ENCODE measurements at regions not wholly inside any gene's neighbourhood (a gene's known extent, or its start where the extent isn't known, plus 50 kb on each side); places are given as distances from the start of the nearest gene placed in this dataset.

GRCh38 chr6:3534599-3534998 is 77.7 kb upstream of the SLC22A23 start:
- Histone ChIP-seq H2AFZ (no peak overlapping the region), H3K36me3 (ENCODE audit: insufficient read depth) (no peaks in the 10 kb centered on the region), H3K9me2 (ENCODE audit: insufficient read depth) (no peaks in the 10 kb centered on the region), H4K20me1 (replicated peaks; ENCODE audit: insufficient read depth) (no peaks in the 10 kb centered on the region), H3K27ac (ENCODE audit: low read depth) (no peak overlapping the region), H3K4me3 (no peak overlapping the region), H3K79me2 (replicated peaks; ENCODE audit: insufficient read depth) (no peaks in the 10 kb centered on the region), H3K4me2 (no peak overlapping the region), H3K27me3 (ENCODE audit: insufficient read depth) (no peaks in the 10 kb centered on the region), H3K4me1 (ENCODE audit: insufficient read depth) (no peaks in the 10 kb centered on the region), H3F3A (replicated peaks; ENCODE audit: low read depth) (no peaks in the 10 kb centered on the region)
- H3K4me3 Mint-ChIP-seq, result no peak overlapping the region
- no peaks in the 10 kb centered on the region for H3K36me3 Mint-ChIP-seq (ENCODE audit: low read depth)
- H3K9me3 Mint-ChIP-seq, result no peaks in the 10 kb centered on the region
- no peak overlapping the region for H3K27ac Mint-ChIP-seq
- no peak for ATAC-seq
- H3K4me1 Mint-ChIP-seq, result no peaks in the 10 kb centered on the region; the same call in 2 of the 3 replicates
- peaks cover 10% of the 10 kb centered on the region for H3K27me3 Mint-ChIP-seq (ENCODE audit: insufficient read depth, low read depth, poor library complexity)
- no peak for TF ChIP-seq EZH2 (IDR thresholded peaks at IDR 0.05; ENCODE audit: low read depth, unreplicated experiment)
- no peak for TF ChIP-seq ZNF462 (CRISPR knock-in tag; IDR thresholded peaks at IDR 0.05)
- no peak for TF ChIP-seq ETS1 (IDR thresholded peaks at IDR 0.05)
- TF ChIP-seq EZH2phosphoT487 (IDR thresholded peaks at IDR 0.05; ENCODE audit: unreplicated experiment), result no peak
- TF ChIP-seq JUNB (IDR thresholded peaks at IDR 0.05; ENCODE audit: unreplicated experiment), result no peak
- TF ChIP-seq ZNF114 (CRISPR knock-in tag; IDR thresholded peaks at IDR 0.05), result no peak
- TF ChIP-seq CREB1 (CRISPR knock-in tag; IDR thresholded peaks at IDR 0.05; ENCODE audit: low read depth), result no peak
- TF ChIP-seq CTCF (conservative IDR thresholded peaks at IDR 0.05; ENCODE audit: low read depth in 2 of 2), result no peak
- no peak for TF ChIP-seq STAT1 (IDR thresholded peaks at IDR 0.05; ENCODE audit: unreplicated experiment)
- TF ChIP-seq REST (IDR thresholded peaks at IDR 0.05; ENCODE audit: unreplicated experiment), result no peak
- no peak for TF ChIP-seq ZNF331 (CRISPR knock-in tag; IDR thresholded peaks at IDR 0.05; ENCODE audit: low read depth)
- no peak for TF ChIP-seq POLR2AphosphoS5 (IDR thresholded peaks at IDR 0.05; ENCODE audit: low read depth)
- no peak for TF ChIP-seq NANOG (IDR thresholded peaks at IDR 0.05; ENCODE audit: borderline replicate concordance)
- DNase-seq (ENCODE audit: low spot score), result no peak
